Endothelial cell (in vitro differentiated cells): ENCODE measurements at regions not wholly inside any gene's neighbourhood (a gene's known extent, or its start where the extent isn't known, plus 50 kb on each side); places are given as distances from the start of the nearest gene placed in this dataset.
"Not testable (repeated sequence)": the region's sequence is repeated elsewhere in the genome, so short reads cannot be mapped to it uniquely, and the experiment has no call there.

Experiments
- DNase-seq: peaks from one replicate; pipeline ENCODE4 v3.0.0; 2021; ENCODE audit warnings: low spot score
- H3K27ac Mint-ChIP-seq: one replicate; pipeline ENCODE4 v1.8.0; 2021; ENCODE audit warnings: mixed read lengths, inconsistent platforms; ENCODE audit not compliant: unreplicated experiment
- H3K27me3 Mint-ChIP-seq: one replicate; pipeline ENCODE4 v1.8.0; 2021; ENCODE audit warnings: mild to moderate bottlenecking, moderate library complexity, mixed read lengths, inconsistent platforms; ENCODE audit not compliant: unreplicated experiment
- H3K36me3 Mint-ChIP-seq: one replicate; pipeline ENCODE4 v1.8.0; 2021; ENCODE audit warnings: mild to moderate bottlenecking, low read depth, mixed read lengths, inconsistent platforms; ENCODE audit not compliant: unreplicated experiment
- H3K4me1 Mint-ChIP-seq: one replicate; pipeline ENCODE4 v1.8.0; 2021; ENCODE audit warnings: mild to moderate bottlenecking, mixed read lengths, inconsistent platforms; ENCODE audit not compliant: unreplicated experiment
- H3K4me3 Mint-ChIP-seq: one replicate; pipeline ENCODE4 v1.8.0; 2021; ENCODE audit warnings: mild to moderate bottlenecking, mixed read lengths, inconsistent platforms; ENCODE audit not compliant: unreplicated experiment
- H3K9me3 Mint-ChIP-seq: one replicate; pipeline ENCODE4 v1.8.0; 2021; ENCODE audit warnings: mixed read lengths, inconsistent platforms; ENCODE audit not compliant: unreplicated experiment
- CTCF ChIP-seq: fragments of 200-600 bp; sonication (generic); IDR thresholded peaks from one replicate; pipeline ENCODE4 v1.5.0; 2021; ENCODE audit warnings: antibody characterized with exemption; ENCODE audit not compliant: unreplicated experiment

GRCh38 chr5:57002959-57003485, 51.1 kb upstream of the MIER3 start:
- no peak overlapping the region for H3K4me3 Mint-ChIP-seq
- TF ChIP-seq CTCF = no peak
- no peak overlapping the region for H3K27ac Mint-ChIP-seq
- no peaks in the 10 kb centered on the region for H3K9me3 Mint-ChIP-seq
- DNase-seq = no peak
- H3K27me3 Mint-ChIP-seq = peaks cover 1% of the 10 kb centered on the region
- peaks cover 2% of the 10 kb centered on the region for H3K4me1 Mint-ChIP-seq
- H3K36me3 Mint-ChIP-seq = no peaks in the 10 kb centered on the region

GRCh38 chr5:57003566-57003965, 51.6 kb upstream of the MIER3 start:
- H3K36me3 Mint-ChIP-seq, H3K9me3 Mint-ChIP-seq, H3K27ac Mint-ChIP-seq, H3K4me1 Mint-ChIP-seq, H3K4me3 Mint-ChIP-seq, DNase-seq, H3K27me3 Mint-ChIP-seq: not testable (repeated sequence)

- Mint-ChIP-seq H3K27ac (no peak overlapping the region), H3K27me3 (no peaks in the 10 kb centered on the region), H3K9me3 (no peaks in the 10 kb centered on the region), H3K36me3 (no peaks in the 10 kb centered on the region), H3K4me3 (no peak overlapping the region), H3K4me1 (peaks cover 2% of the 10 kb centered on the region)
- no peak for TF ChIP-seq CTCF
- no peak for DNase-seq
Measured at GRCh38 chr5:57004800-57005199, 52.9 kb upstream of the MIER3 start.

- Mint-ChIP-seq H3K4me1 (no peaks in the 10 kb centered on the region), H3K27ac (no peak overlapping the region), H3K27me3 (no peaks in the 10 kb centered on the region), H3K9me3 (no peaks in the 10 kb centered on the region), H3K4me3 (no peak overlapping the region), H3K36me3 (no peaks in the 10 kb centered on the region)
- DNase-seq = no peak
- TF ChIP-seq CTCF = no peak
Measured at GRCh38 chr5:57007344-57007743, 55.4 kb upstream of the MIER3 start.

- Mint-ChIP-seq H3K27ac (no peak overlapping the region), H3K36me3 (no peaks in the 10 kb centered on the region), H3K9me3 (no peaks in the 10 kb centered on the region), H3K4me3 (no peak overlapping the region), H3K4me1 (no peaks in the 10 kb centered on the region), H3K27me3 (no peaks in the 10 kb centered on the region)
- no peak for TF ChIP-seq CTCF
- no peak for DNase-seq
Measured at GRCh38 chr5:57009811-57010210, 57.9 kb upstream of the MIER3 start.

- Mint-ChIP-seq H3K27ac (no peak overlapping the region), H3K36me3 (no peaks in the 10 kb centered on the region)
- no peak for TF ChIP-seq CTCF
Measured at GRCh38 chr5:57010786-57011185, 58.9 kb upstream of the MIER3 start.

More at GRCh38 chr5:57010786-57011185, 58.9 kb upstream of the MIER3 start:
- Mint-ChIP-seq H3K4me3 (no peak overlapping the region), H3K9me3 (no peaks in the 10 kb centered on the region), H3K4me1 (no peaks in the 10 kb centered on the region), H3K27me3 (peaks cover 3% of the 10 kb centered on the region)
- DNase-seq = no peak
